ENCODE measurements at regions not wholly inside any gene's neighbourhood (a gene's known extent, or its start where the extent isn't known, plus 50 kb on each side); places are given as distances from the start of the nearest gene placed in this dataset.

DNA sequence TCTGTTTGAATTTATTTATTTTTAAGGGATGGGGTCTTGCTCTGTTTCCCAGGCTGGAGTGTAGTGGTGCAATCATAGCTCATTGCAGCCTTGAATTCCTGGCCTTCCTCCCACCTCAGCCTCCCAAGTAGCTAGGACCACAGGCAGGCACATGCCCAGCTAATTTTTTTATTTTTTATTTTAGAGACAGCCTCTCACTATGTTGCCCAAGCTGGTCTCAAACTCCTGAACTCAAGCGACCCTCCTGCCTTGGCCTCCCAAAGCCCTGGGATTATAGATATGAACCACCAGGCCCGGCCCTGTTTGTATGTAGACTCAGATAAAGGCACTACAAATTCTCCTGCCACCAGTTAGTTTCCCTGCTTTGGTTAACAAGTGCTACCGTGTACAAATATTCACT is 142.9 kb upstream of the SOX4 start:
- Histone ChIP-seq H3K4me3 (replicated peaks; ENCODE audit: low read depth, low read length) (no peak overlapping the region), H3K36me3 (ENCODE audit: control insufficient read depth, insufficient read depth, low read length) (no peaks in the 10 kb centered on the region), H3K27me3 (replicated peaks; ENCODE audit: control insufficient read depth, insufficient read depth, low read length) (no peaks in the 10 kb centered on the region)
- TF ChIP-seq, protein P1, sequence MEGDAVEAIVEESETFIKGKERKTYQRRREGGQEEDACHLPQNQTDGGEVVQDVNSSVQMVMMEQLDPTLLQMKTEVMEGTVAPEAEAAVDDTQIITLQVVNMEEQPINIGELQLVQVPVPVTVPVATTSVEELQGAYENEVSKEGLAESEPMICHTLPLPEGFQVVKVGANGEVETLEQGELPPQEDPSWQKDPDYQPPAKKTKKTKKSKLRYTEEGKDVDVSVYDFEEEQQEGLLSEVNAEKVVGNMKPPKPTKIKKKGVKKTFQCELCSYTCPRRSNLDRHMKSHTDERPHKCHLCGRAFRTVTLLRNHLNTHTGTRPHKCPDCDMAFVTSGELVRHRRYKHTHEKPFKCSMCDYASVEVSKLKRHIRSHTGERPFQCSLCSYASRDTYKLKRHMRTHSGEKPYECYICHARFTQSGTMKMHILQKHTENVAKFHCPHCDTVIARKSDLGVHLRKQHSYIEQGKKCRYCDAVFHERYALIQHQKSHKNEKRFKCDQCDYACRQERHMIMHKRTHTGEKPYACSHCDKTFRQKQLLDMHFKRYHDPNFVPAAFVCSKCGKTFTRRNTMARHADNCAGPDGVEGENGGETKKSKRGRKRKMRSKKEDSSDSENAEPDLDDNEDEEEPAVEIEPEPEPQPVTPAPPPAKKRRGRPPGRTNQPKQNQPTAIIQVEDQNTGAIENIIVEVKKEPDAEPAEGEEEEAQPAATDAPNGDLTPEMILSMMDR (IDR thresholded peaks at IDR 0.05; ENCODE audit: insufficient read depth, low read length, poor library complexity, severe bottlenecking) = no peak
- DNase-seq (ENCODE audit: extremely low read depth, insufficient read length) = no peak

DNA sequence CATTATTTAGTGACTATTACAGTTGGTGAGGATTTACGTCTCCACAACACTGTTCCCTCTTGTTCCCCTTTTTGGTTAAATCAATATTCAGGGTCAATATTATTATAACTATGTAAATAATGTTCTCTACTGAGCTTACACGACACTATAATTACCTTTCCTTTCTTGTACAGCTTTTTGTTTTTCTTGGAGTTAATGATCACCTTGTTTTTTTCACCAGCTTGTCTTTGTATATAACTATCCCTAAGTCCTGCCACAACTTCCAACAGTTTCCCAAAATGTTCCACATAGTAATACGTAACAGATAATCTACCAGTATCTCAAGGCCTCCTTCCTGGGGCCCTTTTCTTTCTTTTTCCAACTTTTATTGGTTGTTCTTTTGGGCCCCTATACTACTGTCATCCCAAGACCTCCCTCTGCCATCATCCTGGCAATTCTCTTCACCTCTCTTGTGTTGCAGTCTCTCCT is 142.0 kb upstream of the SOX4 start:
- Histone ChIP-seq H3K36me3 (ENCODE audit: control insufficient read depth, insufficient read depth, low read length) (no peaks in the 10 kb centered on the region), H3K4me3 (replicated peaks; ENCODE audit: low read depth, low read length) (no peak overlapping the region), H3K27me3 (replicated peaks; ENCODE audit: control insufficient read depth, insufficient read depth, low read length) (no peaks in the 10 kb centered on the region)
- TF ChIP-seq, protein P1 (IDR thresholded peaks at IDR 0.05; ENCODE audit: insufficient read depth, low read length, poor library complexity, severe bottlenecking) = no peak
- no peak for DNase-seq (ENCODE audit: extremely low read depth, insufficient read length)

DNA sequence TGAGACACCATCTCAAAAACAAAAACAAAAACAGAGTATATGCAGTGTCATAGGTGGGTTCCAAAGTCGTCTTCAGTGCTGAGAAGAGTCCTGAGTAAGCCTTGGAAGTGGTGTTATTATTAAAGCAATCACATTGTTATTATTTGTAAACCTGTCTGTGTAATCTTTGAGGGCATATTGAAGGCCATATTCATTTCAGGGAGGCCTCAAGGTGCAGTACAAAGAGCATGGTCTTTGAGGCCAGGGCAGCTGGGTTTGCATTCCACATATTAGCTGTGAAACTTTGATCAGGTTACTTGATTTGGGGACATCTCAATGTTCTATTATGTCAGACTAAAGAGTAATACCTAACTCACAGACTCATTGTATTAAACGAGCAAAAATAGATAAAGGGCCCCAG is 139.3 kb upstream of the SOX4 start:
- Histone ChIP-seq H3K36me3 (ENCODE audit: control insufficient read depth, insufficient read depth, low read length) (no peaks in the 10 kb centered on the region), H3K4me3 (replicated peaks; ENCODE audit: low read depth, low read length) (no peak overlapping the region), H3K27me3 (replicated peaks; ENCODE audit: control insufficient read depth, insufficient read depth, low read length) (no peaks in the 10 kb centered on the region)
- TF ChIP-seq, protein P1 (IDR thresholded peaks at IDR 0.05; ENCODE audit: insufficient read depth, low read length, poor library complexity, severe bottlenecking) = no peak
- DNase-seq (ENCODE audit: extremely low read depth, insufficient read length) = no peak

DNA sequence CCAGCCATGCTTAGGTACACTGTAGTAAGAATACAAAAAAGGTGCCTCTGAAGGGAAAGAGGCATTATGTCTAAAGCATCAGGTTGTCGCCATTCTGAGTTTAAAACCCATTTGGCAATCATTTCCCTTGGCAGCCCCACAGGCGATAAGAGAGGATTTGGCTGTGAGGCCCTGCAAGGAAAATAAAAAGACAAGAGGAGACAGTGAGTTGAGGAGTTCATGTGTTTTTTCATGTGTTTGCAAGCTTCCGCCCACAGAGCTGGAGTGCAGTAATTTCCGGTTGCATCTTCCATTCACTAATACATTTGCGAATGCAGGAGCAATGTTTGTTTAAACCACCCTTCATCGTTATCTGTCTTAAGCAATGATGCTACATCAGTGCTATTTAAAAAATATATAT is 138.5 kb upstream of the SOX4 start:
- Histone ChIP-seq H3K27me3 (replicated peaks; ENCODE audit: control insufficient read depth, insufficient read depth, low read length) (no peaks in the 10 kb centered on the region), H3K4me3 (replicated peaks; ENCODE audit: low read depth, low read length) (no peak overlapping the region), H3K36me3 (ENCODE audit: control insufficient read depth, insufficient read depth, low read length) (no peaks in the 10 kb centered on the region)
- DNase-seq (ENCODE audit: extremely low read depth, insufficient read length) = no peak
- TF ChIP-seq, protein P1 (IDR thresholded peaks at IDR 0.05; ENCODE audit: insufficient read depth, low read length, poor library complexity, severe bottlenecking) = no peak

DNA sequence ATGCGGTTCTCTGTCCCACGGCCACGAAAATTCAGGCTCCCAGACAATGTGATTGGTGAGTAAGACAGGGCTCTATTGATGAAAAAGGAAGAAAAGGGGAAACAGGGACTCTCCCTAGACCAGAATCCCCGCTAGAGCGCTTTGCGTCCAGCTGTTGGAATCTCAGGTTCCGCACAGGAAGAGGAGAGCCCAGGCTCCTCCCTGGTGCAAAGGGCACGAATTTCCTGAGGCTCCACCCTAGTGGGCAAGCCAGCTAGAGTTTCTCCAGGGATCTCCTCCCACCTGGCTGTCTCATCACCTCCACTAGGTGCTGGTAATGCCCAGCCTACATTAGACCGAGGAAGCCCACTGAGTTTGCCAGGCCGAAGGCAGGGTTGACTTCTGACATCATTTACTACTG is 135.9 kb upstream of the SOX4 start:
- H3K27me3 ChIP-seq (replicated peaks; ENCODE audit: control insufficient read depth, insufficient read depth, low read length) = no peaks in the 10 kb centered on the region
- no peak overlapping the region for H3K4me3 ChIP-seq (replicated peaks; ENCODE audit: low read depth, low read length)
- no peaks in the 10 kb centered on the region for H3K36me3 ChIP-seq (ENCODE audit: control insufficient read depth, insufficient read depth, low read length)
- no peak for DNase-seq (ENCODE audit: extremely low read depth, insufficient read length)
- TF ChIP-seq, protein P1 (IDR thresholded peaks at IDR 0.05; ENCODE audit: insufficient read depth, low read length, poor library complexity, severe bottlenecking) = no peak

DNA sequence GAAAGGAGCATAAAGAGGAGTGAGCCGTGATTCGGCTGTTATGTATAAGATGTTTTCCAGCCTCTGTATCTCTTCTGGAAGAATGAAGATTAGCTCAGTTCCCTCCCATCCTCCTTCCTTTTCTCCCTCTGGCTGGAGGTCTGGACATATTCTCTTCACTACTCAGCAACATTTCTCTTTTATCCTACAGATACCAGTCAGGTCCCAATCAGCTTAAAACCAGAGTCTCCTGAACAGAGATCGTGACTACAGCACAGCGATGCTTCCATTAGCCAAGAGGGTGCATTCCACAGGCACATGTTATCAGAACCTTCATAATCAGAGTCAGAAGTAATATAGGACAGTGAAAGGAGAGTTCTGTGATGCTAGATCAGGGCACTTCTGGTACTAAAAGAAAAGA is 133.9 kb upstream of the SOX4 start:
- Histone ChIP-seq H3K27me3 (replicated peaks; ENCODE audit: control insufficient read depth, insufficient read depth, low read length) (no peaks in the 10 kb centered on the region), H3K4me3 (replicated peaks; ENCODE audit: low read depth, low read length) (no peak overlapping the region), H3K36me3 (ENCODE audit: control insufficient read depth, insufficient read depth, low read length) (no peaks in the 10 kb centered on the region)
- TF ChIP-seq, protein P1 (IDR thresholded peaks at IDR 0.05; ENCODE audit: insufficient read depth, low read length, poor library complexity, severe bottlenecking) = no peak
- no peak for DNase-seq (ENCODE audit: extremely low read depth, insufficient read length)
